IMR-90 (cell line): ENCODE measurements at regions not wholly inside any gene's neighbourhood (a gene's known extent, or its start where the extent isn't known, plus 50 kb on each side); places are given as distances from the start of the nearest gene placed in this dataset.

Source experiments
- ATAC-seq: fragments of 200-7000 bp; cut with Tn5 transposase; 2 replicates; pipeline ENCODE4 v1.9.1; 2020; ENCODE audit warnings: low read depth, mild to moderate bottlenecking, moderate library complexity
- BruUV-seq: library from RNA; stranded (reverse); fragments of 400-500 nt; replicated peaks from 2 replicates; lab custom pipeline; 2021; lab: Mats Ljungman, UMichigan
- CTCF ChIA-PET: fragments of 300-600 bp; formaldehyde crosslinking; extraction: SDS; loops from one replicate; lab custom pipeline; 2021; ENCODE audit warnings: antibody characterized with exemption; lab: Yijun Ruan, JAX
- POLR2A ChIA-PET: fragments of 300-600 bp; sonication (Branson Sonifier 250); formaldehyde crosslinking; loops from one replicate; lab custom pipeline; 2022; ENCODE audit warnings: antibody characterized with exemption; ENCODE audit not compliant: unreplicated experiment; lab: Charles Lee
- DNase-seq: peaks from one replicate; pipeline ENCODE4 v3.0.0; 2013
- H2AFZ ChIP-seq: replicated peaks from 2 replicates; pipeline ENCODE3; 2013; ENCODE audit warnings: low read length, mild to moderate bottlenecking; ENCODE audit not compliant: poor library complexity
- H2AK5ac ChIP-seq: 2 replicates; pipeline ENCODE4 v1.6.1; 2013; ENCODE audit warnings: low read depth, low read length, inconsistent platforms
- H2AK9ac ChIP-seq: replicated peaks from 2 replicates; pipeline ENCODE3; 2013; ENCODE audit warnings: mild to moderate bottlenecking, low read depth, low read length, moderate library complexity; ENCODE audit not compliant: poor library complexity
- H2BK120ac ChIP-seq: 2 replicates; pipeline ENCODE4 v1.6.1; 2013; ENCODE audit warnings: low read depth, low read length, inconsistent platforms
- H2BK15ac ChIP-seq: 3 replicates; pipeline ENCODE4 v1.6.1; 2013; ENCODE audit warnings: low read depth, low read length, inconsistent platforms
- H2BK20ac ChIP-seq: 2 replicates; pipeline ENCODE4 v1.6.1; 2013; ENCODE audit warnings: low read depth, mild to moderate bottlenecking, inconsistent platforms, low read length, moderate library complexity
- H2BK5ac ChIP-seq: 2 replicates; pipeline ENCODE4 v1.6.1; 2013; ENCODE audit warnings: mild to moderate bottlenecking, low read depth, low read length, inconsistent platforms; ENCODE audit not compliant: poor library complexity, severe bottlenecking
- H3K14ac ChIP-seq: replicated peaks from 2 replicates; pipeline ENCODE4 v1.6.1; 2013; ENCODE audit warnings: low read depth, low read length, inconsistent platforms
- H3K18ac ChIP-seq: 2 replicates; pipeline ENCODE4 v1.6.1; 2013; ENCODE audit warnings: low read depth, low read length, control low read depth
- H3K23ac ChIP-seq: 2 replicates; pipeline ENCODE4 v1.6.1; 2013; ENCODE audit warnings: low read depth, low read length, inconsistent platforms
- H3K27ac ChIP-seq: 2 replicates; pipeline ENCODE4 v1.5.1; 2013; ENCODE audit warnings: mild to moderate bottlenecking, control low read depth, low read length; ENCODE audit not compliant: insufficient read depth
- H3K27me3 ChIP-seq: 2 replicates; pipeline ENCODE4 v1.6.1; 2013; ENCODE audit warnings: low read length; ENCODE audit not compliant: control insufficient read depth, insufficient read depth
- H3K36me3 ChIP-seq: 2 replicates; pipeline ENCODE4 v1.6.1; 2013; ENCODE audit warnings: low read length, mixed read lengths; ENCODE audit not compliant: control insufficient read depth, insufficient read depth
- H3K4ac ChIP-seq: 2 replicates; pipeline ENCODE4 v1.6.1; 2013; ENCODE audit warnings: low read depth, low read length, inconsistent platforms
- H3K4me1 ChIP-seq: 2 replicates; pipeline ENCODE4 v1.6.1; 2013; ENCODE audit warnings: low read length, mixed read lengths; ENCODE audit not compliant: control insufficient read depth, insufficient read depth
- H3K4me2 ChIP-seq: 2 replicates; pipeline ENCODE4 v1.6.1; 2013; ENCODE audit warnings: low read depth, mild to moderate bottlenecking, control low read depth, low read length, moderate library complexity
- H3K4me3 ChIP-seq: 2 replicates; pipeline ENCODE4 v1.5.1; 2013; ENCODE audit warnings: low read depth, mild to moderate bottlenecking, control low read depth, low read length, moderate library complexity; ENCODE audit not compliant: insufficient read depth
- H3K56ac ChIP-seq: 2 replicates; pipeline ENCODE4 v1.6.1; 2013; ENCODE audit warnings: low read length, inconsistent platforms; ENCODE audit not compliant: insufficient read depth; ENCODE audit errors: extremely low read depth
- H3K79me1 ChIP-seq, 2 experiments: 2 replicates each; pipeline ENCODE4 v1.6.1; 2013; ENCODE audit warnings: low read length in 2 of 2, inconsistent platforms in 1 of 2, low read depth in 1 of 2
- H3K9ac ChIP-seq: 2 replicates; pipeline ENCODE4 v1.6.1; 2013; ENCODE audit warnings: low read depth, low read length, control low read depth
- H3K9me1 ChIP-seq: 2 replicates; pipeline ENCODE4 v1.6.1; 2013; ENCODE audit warnings: low read length, inconsistent platforms; ENCODE audit not compliant: insufficient read depth
- H3K9me3 ChIP-seq: 2 replicates; pipeline ENCODE4 v1.6.1; 2013; ENCODE audit warnings: low read length; ENCODE audit not compliant: control insufficient read depth, insufficient read depth
- H4K20me1 ChIP-seq: 2 replicates; pipeline ENCODE4 v1.6.1; 2013; ENCODE audit warnings: low read length, inconsistent platforms; ENCODE audit not compliant: insufficient read depth
- H4K5ac ChIP-seq: 2 replicates; pipeline ENCODE4 v1.6.1; 2013; ENCODE audit warnings: mild to moderate bottlenecking, low read depth, low read length, control low read depth
- H4K8ac ChIP-seq, 2 experiments: 2 replicates each; pipeline ENCODE4 v1.6.1; 2013; ENCODE audit warnings: low read depth in 2 of 2, low read length in 2 of 2, control low read depth in 1 of 2, inconsistent platforms in 1 of 2
- H4K91ac ChIP-seq: 2 replicates; pipeline ENCODE4 v1.6.1; 2013; ENCODE audit warnings: low read depth, low read length, inconsistent platforms; ENCODE audit not compliant: insufficient read depth
- BHLHE40 ChIP-seq: fragments of 150-350 bp; IDR thresholded peaks from 2 replicates; pipeline ENCODE4 v1.6.1; 2016; ENCODE audit warnings: mild to moderate bottlenecking, low read depth, low read length
- CEBPB ChIP-seq: IDR thresholded peaks from 2 replicates; pipeline ENCODE4 v1.6.1; 2012; ENCODE audit warnings: low read depth, low read length, improper control_type of control experiment
- ELK1 ChIP-seq: fragments of 150-350 bp; IDR thresholded peaks from 2 replicates; pipeline ENCODE4 v1.6.1; 2016; ENCODE audit warnings: low read depth, mild to moderate bottlenecking, low read length, moderate library complexity, borderline replicate concordance
- MAZ ChIP-seq: IDR thresholded peaks from 2 replicates; pipeline ENCODE4 v1.6.1; 2012; ENCODE audit warnings: low read depth, mild to moderate bottlenecking, low read length, improper control_type of control experiment, moderate library complexity, borderline replicate concordance
- MXI1 ChIP-seq: IDR thresholded peaks from 2 replicates; pipeline ENCODE4 v1.6.1; 2012; ENCODE audit warnings: low read depth, mild to moderate bottlenecking, low read length, moderate library complexity, borderline replicate concordance
- NFE2L2 ChIP-seq: fragments of 150-350 bp; IDR thresholded peaks from 2 replicates; pipeline ENCODE4 v1.6.1; 2016; ENCODE audit warnings: low read depth, mild to moderate bottlenecking, low read length
- RAD21 ChIP-seq: IDR thresholded peaks from 2 replicates; pipeline ENCODE4 v1.6.1; 2012; ENCODE audit warnings: low read length, improper control_type of control experiment
- RFX5 ChIP-seq: IDR thresholded peaks from 2 replicates; pipeline ENCODE4 v1.8.0; 2012; ENCODE audit warnings: low read depth, mild to moderate bottlenecking, low read length, moderate library complexity
- SMC3 ChIP-seq: fragments of 150-350 bp; IDR thresholded peaks from 2 replicates; pipeline ENCODE4 v1.6.1; 2016; ENCODE audit warnings: low read depth, mild to moderate bottlenecking, antibody characterized with exemption, low read length, moderate library complexity
- WGBS, 2 experiments: methylation state at CpG; one replicate each; pipeline versions ENCODE4 v1.1.5 to v1.1.7; 2013; ENCODE audit warnings: missing lambda C conversion rate in 2 of 2; ENCODE audit not compliant: insufficient read length in 1 of 2; ENCODE audit errors: extremely low coverage in 2 of 2; 5-methylcytosine and 5-hydroxymethylcytosine counted together
- dilution Hi-C: fragments of 300-500 bp; cut with HindIII; formaldehyde crosslinking; loops from one replicate; pipeline ENCODE4 v1.14.3; 2018; ENCODE audit warnings: low sequenced_read_pairs; ENCODE audit not compliant: unreplicated experiment
- in situ Hi-C: fragments of 300-500 bp; cut with MboI; formaldehyde crosslinking; loops from 3 replicates; pipeline ENCODE4 v1.14.3; 2019; ENCODE audit warnings: low sequenced_read_pairs, inconsistent platforms, mixed read lengths
- intact Hi-C: fragments of 100-400 bp; cut with micrococcal nuclease; formaldehyde crosslinking; loops from 2 replicates; pipeline ENCODE4 v1.10.0; 2022
- TF ChIP-seq, protein P1 (sequence below): conservative IDR thresholded peaks from 2 replicates; pipeline ENCODE4 v1.5.1; 2012; ENCODE audit warnings: mild to moderate bottlenecking, low read depth, low read length, improper control_type of control experiment

DNA sequence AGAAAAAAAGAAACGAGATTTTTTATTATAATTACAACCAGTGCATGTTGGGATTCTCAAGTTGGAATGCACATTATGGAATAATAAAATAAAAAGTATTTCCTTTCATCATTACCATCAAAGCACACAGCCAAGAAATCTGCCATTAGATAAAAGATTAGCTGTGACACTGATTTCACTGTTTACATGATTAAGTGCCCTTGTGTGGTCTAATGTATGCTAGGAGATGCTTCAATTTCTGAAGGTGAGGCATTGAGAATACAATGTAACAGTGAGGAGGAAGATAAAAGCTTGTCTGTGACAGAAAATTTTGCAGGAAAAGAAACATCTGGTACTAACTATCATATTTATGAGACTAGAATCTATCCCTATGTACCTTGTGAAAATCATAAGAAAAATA, 409.7 kb upstream of the PRMT6 start:
- TF ChIP-seq, protein P1, sequence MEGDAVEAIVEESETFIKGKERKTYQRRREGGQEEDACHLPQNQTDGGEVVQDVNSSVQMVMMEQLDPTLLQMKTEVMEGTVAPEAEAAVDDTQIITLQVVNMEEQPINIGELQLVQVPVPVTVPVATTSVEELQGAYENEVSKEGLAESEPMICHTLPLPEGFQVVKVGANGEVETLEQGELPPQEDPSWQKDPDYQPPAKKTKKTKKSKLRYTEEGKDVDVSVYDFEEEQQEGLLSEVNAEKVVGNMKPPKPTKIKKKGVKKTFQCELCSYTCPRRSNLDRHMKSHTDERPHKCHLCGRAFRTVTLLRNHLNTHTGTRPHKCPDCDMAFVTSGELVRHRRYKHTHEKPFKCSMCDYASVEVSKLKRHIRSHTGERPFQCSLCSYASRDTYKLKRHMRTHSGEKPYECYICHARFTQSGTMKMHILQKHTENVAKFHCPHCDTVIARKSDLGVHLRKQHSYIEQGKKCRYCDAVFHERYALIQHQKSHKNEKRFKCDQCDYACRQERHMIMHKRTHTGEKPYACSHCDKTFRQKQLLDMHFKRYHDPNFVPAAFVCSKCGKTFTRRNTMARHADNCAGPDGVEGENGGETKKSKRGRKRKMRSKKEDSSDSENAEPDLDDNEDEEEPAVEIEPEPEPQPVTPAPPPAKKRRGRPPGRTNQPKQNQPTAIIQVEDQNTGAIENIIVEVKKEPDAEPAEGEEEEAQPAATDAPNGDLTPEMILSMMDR, result no peak
- no peak for TF ChIP-seq SMC3
- TF ChIP-seq MAZ, result no peak
- no peak for TF ChIP-seq NFE2L2
- no peak for TF ChIP-seq RAD21
- TF ChIP-seq CEBPB, result no peak
- TF ChIP-seq RFX5, result no peak
- no peak for TF ChIP-seq MXI1
- no peak for TF ChIP-seq BHLHE40
- no peak for TF ChIP-seq ELK1
- no peak overlapping the region for H2BK15ac ChIP-seq
- H3K9me1 ChIP-seq, result no peaks in the 10 kb centered on the region
- no peak overlapping the region for H3K4me2 ChIP-seq
- no peak overlapping the region for H4K8ac ChIP-seq
- no peak overlapping the region for H4K91ac ChIP-seq
- H3K4me3 ChIP-seq, result no peak overlapping the region
- H2AK9ac ChIP-seq, result no peak overlapping the region
- H3K36me3 ChIP-seq, result no peaks in the 10 kb centered on the region
- intact Hi-C loops, result no loop called here
- no peaks in the 10 kb centered on the region for H4K20me1 ChIP-seq
- no peaks in the 10 kb centered on the region for H3K9me3 ChIP-seq
- no peak overlapping the region for H2BK20ac ChIP-seq
- no peak overlapping the region for H2AK5ac ChIP-seq
- CTCF ChIA-PET, result no interaction called here
- H3K79me1 ChIP-seq, result no peaks in the 10 kb centered on the region
- BruUV-seq, result no TSS peak
- H3K18ac ChIP-seq, result no peak overlapping the region
- DNase-seq (no peak), ATAC-seq (no peak)
- in situ Hi-C loops, result no loop called here
- H3K56ac ChIP-seq, result no peak overlapping the region
- POLR2A ChIA-PET, result no interaction called here
- no peak overlapping the region for H3K27ac ChIP-seq
- no peaks in the 10 kb centered on the region for H3K4me1 ChIP-seq
- H2BK5ac ChIP-seq, result no peak overlapping the region
- no peak overlapping the region for H3K9ac ChIP-seq
- dilution Hi-C loops, result no loop called here
- no peak overlapping the region for H2BK120ac ChIP-seq
- WGBS, 2 experiments, result no CpG with 5 or more reads among the region's 1 CpG
- no peak overlapping the region for H2AFZ ChIP-seq
- no peak overlapping the region for H4K5ac ChIP-seq
- no peak overlapping the region for H3K14ac ChIP-seq
- H3K27me3 ChIP-seq, result no peaks in the 10 kb centered on the region
- no peak overlapping the region for H3K4ac ChIP-seq
- no peak overlapping the region for H3K23ac ChIP-seq
